Lung (tissue), 11 donors: ENCODE measurements at regions not wholly inside any gene's neighbourhood (a gene's known extent, or its start where the extent isn't known, plus 50 kb on each side); places are given as distances from the start of the nearest gene placed in this dataset.
A peak's percentile ranks its signal among the peaks of the same experiment; 100 is the strongest.

ENCODE experiments used
- ATAC-seq: fragments of 200-7000 bp; cut with Tn5 transposase; one replicate; pipeline ENCODE4 v1.9.1; 2020; ENCODE audit warnings: moderate number of reproducible peaks; ENCODE audit not compliant: insufficient read depth, low FRiP score
- DNase-seq, 3 donors: peaks; one replicate each; pipeline ENCODE4 v3.0.0-alpha.2; 2013 to 2017
- H3K27ac ChIP-seq, 2 donors: one replicate each; pipeline ENCODE4 v1.5.1; 2013; ENCODE audit warnings: mild to moderate bottlenecking in 2 of 2, moderate library complexity in 2 of 2, control low read depth in 1 of 2, inconsistent platforms in 1 of 2, low read depth in 1 of 2, low read length in 1 of 2
- H3K27me3 ChIP-seq, 3 donors: one replicate each; pipeline ENCODE4 v1.5.1; 2013; ENCODE audit warnings: low read length in 2 of 3; ENCODE audit not compliant: control insufficient read depth in 3 of 3, insufficient read depth in 3 of 3
- H3K36me3 ChIP-seq, 4 donors: one replicate each; pipeline ENCODE4 v1.5.1; 2013; ENCODE audit warnings: low read length in 4 of 4, mild to moderate bottlenecking in 1 of 4, moderate library complexity in 1 of 4; ENCODE audit not compliant: control insufficient read depth in 4 of 4, insufficient read depth in 4 of 4
- H3K4me1 ChIP-seq, 5 donors: one replicate each; pipeline ENCODE4 v1.5.1; 2013; ENCODE audit warnings: low read length in 5 of 5, mild to moderate bottlenecking in 2 of 5, moderate library complexity in 1 of 5; ENCODE audit not compliant: control insufficient read depth in 5 of 5, insufficient read depth in 5 of 5
- H3K4me3 ChIP-seq: one replicate; pipeline ENCODE4 v1.5.1; 2013; ENCODE audit warnings: mild to moderate bottlenecking, control low read depth, moderate library complexity
- H3K9ac ChIP-seq, 2 donors: one replicate each; pipeline ENCODE4 v1.5.1; 2013; ENCODE audit warnings: low read length in 2 of 2, control low read depth in 1 of 2; ENCODE audit not compliant: insufficient read depth in 1 of 2
- H3K9me3 ChIP-seq, 4 donors: one replicate each; pipeline ENCODE4 v1.5.1; 2013; ENCODE audit warnings: low read length in 3 of 4, mild to moderate bottlenecking in 1 of 4, moderate library complexity in 1 of 4; ENCODE audit not compliant: control insufficient read depth in 4 of 4, insufficient read depth in 3 of 4
- CTCF ChIP-seq: IDR thresholded peaks from 2 replicates; pipeline ENCODE4 v1.5.1; 2012; ENCODE audit warnings: mild to moderate bottlenecking; ENCODE audit errors: control extremely low read depth, extremely low read depth
- WGBS, 2 donors: extraction: QIAGEN DNeasy Blood & Tissue Kit; methylation state at CpG; one replicate each; pipeline ENCODE4 v1.1.7; 2013; 5-methylcytosine and 5-hydroxymethylcytosine counted together
- donor health status: control.
- donor health status: control.
- donor health status: Bipolar disorder and iron deficiency.
- donor health status: healthy.
- donor health status: DM: yes; HTN: yes; CAD: no.

DNA sequence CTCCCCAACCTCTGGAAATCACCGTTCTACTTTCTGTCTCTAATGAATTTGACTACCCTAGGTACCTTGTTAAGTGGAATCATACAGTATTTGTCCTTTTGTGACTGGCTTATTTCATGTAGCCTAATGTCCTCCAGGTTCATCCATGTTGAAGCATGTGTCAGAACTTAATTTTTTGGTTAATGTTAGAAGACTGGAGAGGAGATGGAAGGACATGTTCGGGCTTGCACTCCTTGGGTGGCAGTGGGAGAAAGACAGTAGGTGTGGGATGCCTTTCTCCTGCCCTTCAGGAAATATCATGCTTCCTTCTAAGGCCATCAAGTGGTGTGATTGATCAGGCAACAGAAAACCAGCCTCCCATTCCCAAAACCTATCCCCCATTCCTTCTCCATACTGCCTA, 61.1 kb upstream of the RNF144B start:
- H3K27me3 ChIP-seq, result no peaks in the 10 kb centered on the region
- peaks cover 0 to 1% (median 0%) of the 10 kb centered on the region in 5 donors for H3K4me1 ChIP-seq
- DNase-seq (no peak), ATAC-seq (no peak)
- H3K27ac ChIP-seq, result no peak overlapping the region
- no peaks in the 10 kb centered on the region for H3K36me3 ChIP-seq
- no peaks in the 10 kb centered on the region for H3K9me3 ChIP-seq
- no peak for TF ChIP-seq CTCF
- H3K9ac ChIP-seq, result no peak overlapping the region
- 67 to 72% methylated on average over 2 of the region's 2 CpGs for WGBS, 2 donors
- no peak overlapping the region for H3K4me3 ChIP-seq

DNA sequence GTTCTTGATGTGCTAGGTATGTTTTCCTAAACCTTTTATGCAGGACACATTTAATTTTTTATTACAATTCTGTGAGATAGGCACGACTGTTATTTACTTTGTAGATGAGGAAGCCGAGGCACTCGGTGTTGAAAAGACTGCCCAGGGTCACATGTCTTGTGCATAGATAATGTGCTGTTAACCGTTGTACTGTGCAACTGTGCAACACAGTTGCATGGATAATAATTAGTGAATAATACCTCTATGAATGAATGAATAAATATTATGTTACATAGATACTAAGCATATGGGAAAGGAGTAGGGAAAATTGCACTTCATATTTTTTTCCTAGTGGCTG, 60.3 kb upstream of the DEK start:
- H3K27me3 ChIP-seq, result no peaks in the 10 kb centered on the region
- H3K4me3 ChIP-seq, result no peak overlapping the region
- 26 to 33% methylated on average over 4 of the region's 4 CpGs for WGBS, 2 donors
- no peak overlapping the region for H3K9ac ChIP-seq
- ATAC-seq (no peak), DNase-seq (no peak)
- H3K4me1 ChIP-seq, result peaks cover 0 to 1% (median 0%) of the 10 kb centered on the region in 5 donors
- H3K27ac ChIP-seq, result no peak overlapping the region
- no peaks in the 10 kb centered on the region for H3K36me3 ChIP-seq
- TF ChIP-seq CTCF, result no peak
- H3K9me3 ChIP-seq, result no peaks in the 10 kb centered on the region

DNA sequence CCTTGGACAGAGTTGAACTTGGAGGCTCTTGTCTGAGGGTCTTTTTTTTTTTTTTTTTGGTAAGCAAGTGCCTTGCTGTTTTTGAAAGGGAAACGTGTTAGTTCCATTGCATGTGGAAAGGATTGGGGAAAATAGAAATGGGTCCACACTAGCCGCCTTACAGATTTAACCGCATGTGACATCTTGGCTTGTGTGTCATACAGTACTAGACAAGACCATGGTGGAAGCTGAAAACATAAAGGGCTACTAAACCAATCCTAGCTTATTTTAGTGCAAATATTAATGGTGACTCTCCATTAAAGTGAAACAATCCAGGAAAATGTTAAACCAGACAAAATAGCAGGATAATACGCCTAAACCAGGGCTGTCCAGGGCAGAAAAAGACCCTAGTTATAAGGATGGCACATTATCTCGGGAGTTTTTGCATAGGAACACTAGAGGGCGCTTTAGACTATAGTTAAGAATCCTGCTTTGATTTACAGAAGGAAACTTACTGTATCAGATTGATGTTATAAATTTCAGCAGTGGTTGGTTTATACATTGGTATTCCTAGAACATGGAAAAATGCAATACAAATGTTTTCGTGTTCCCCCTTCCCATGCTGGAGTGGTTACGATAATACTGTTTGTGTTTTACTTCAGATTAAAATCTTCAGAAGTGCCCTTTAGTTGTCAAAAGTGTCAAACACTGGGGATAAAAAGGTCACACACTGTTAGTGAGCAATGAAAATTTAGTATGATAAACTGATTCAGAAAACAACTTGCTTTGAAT, 59.8 kb upstream of the DEK start:
- 32 to 39% methylated on average over 8 of the region's 8 CpGs for WGBS, 2 donors
- Histone ChIP-seq H3K27ac (no peak overlapping the region), H3K4me1 (peaks cover 0 to 1% (median 0%) of the 10 kb centered on the region in 5 donors), H3K36me3 (no peaks in the 10 kb centered on the region), H3K27me3 (no peaks in the 10 kb centered on the region), H3K9ac (no peak overlapping the region), H3K9me3 (no peaks in the 10 kb centered on the region), H3K4me3 (no peak overlapping the region)
- peak; percentile 46 for TF ChIP-seq CTCF
- DNase-seq, result peak in 2 of 3 donors; percentile 53 to 65
- ATAC-seq, result no peak

DNA sequence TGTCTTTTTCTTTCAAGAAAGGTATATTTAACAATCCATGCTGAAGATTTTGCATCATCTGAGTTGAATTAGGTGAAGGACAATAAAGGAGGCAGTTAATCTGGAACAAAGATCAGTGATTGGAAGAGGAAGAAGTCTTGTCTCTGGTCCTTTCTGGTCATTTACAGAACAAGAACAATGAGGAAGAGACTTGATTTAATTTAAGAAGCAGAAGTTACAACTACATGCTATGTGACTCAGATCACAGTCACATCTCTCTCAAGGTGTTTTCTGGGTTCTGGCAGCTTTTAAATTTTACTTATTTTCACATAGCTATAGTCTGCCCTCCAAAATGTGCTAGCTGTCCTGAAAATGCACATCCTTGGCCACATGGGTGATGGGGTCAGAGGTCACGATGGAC, 53.5 kb upstream of the DEK start:
- Histone ChIP-seq H3K4me1 (no peaks in the 10 kb centered on the region), H3K9ac (no peak overlapping the region), H3K27ac (no peak overlapping the region), H3K27me3 (no peaks in the 10 kb centered on the region), H3K4me3 (no peak overlapping the region), H3K36me3 (no peaks in the 10 kb centered on the region), H3K9me3 (no peaks in the 10 kb centered on the region)
- WGBS, 2 donors, result 0 to 71% methylated on average over 1 of the region's 1 CpG
- ATAC-seq (no peak), DNase-seq (no peak)
- no peak for TF ChIP-seq CTCF
